ENCODE measurements at regions not wholly inside any gene's neighbourhood (a gene's known extent, or its start where the extent isn't known, plus 50 kb on each side); places are given as distances from the start of the nearest gene placed in this dataset.
"Not testable (repeated sequence)": the region's sequence is repeated elsewhere in the genome, so short reads cannot be mapped to it uniquely, and the experiment has no call there.

GRCh38 chr6:121549736-121550135, 114.3 kb downstream of the GJA1 start:
- DNase-seq = no peak

GRCh38 chr6:121550491-121551010, 115.1 kb downstream of the GJA1 start:
- no peak for DNase-seq

- DNase-seq = no peak
Observed at GRCh38 chr6:121555201-121555600, 119.8 kb downstream of the GJA1 start.

GRCh38 chr6:121556149-121556548, 120.7 kb downstream of the GJA1 start:
- DNase-seq = not testable (repeated sequence)

GRCh38 chr6:121557146-121557940, 121.9 kb downstream of the GJA1 start:
- DNase-seq = no peak

GRCh38 chr6:121559611-121560269, 124.3 kb downstream of the GJA1 start:
- DNase-seq = no peak

- DNase-seq = no peak
Observed at GRCh38 chr6:121560476-121560875, 125.0 kb downstream of the GJA1 start.

GRCh38 chr6:121563286-121563685, 127.8 kb downstream of the GJA1 start:
- DNase-seq = no peak

GRCh38 chr6:121564529-121564928, 129.1 kb downstream of the GJA1 start:
- not testable (repeated sequence) for DNase-seq

GRCh38 chr6:121571455-121571854, 136.0 kb downstream of the GJA1 start:
- DNase-seq = no peak

GRCh38 chr6:121573481-121573880, 138.0 kb downstream of the GJA1 start:
- DNase-seq = no peak

GRCh38 chr6:121578216-121578615, 142.8 kb downstream of the GJA1 start:
- DNase-seq = no peak

- DNase-seq = no peak
Observed at GRCh38 chr6:121579478-121579877, 144.0 kb downstream of the GJA1 start.

GRCh38 chr6:121581327-121581726, 145.9 kb downstream of the GJA1 start:
- DNase-seq = no peak

- no peak for DNase-seq
Observed at GRCh38 chr6:121582262-121582661, 146.8 kb downstream of the GJA1 start.

- DNase-seq = peak; percentile 5
Observed at GRCh38 chr6:121584586-121585369, 149.3 kb downstream of the GJA1 start.

- no peak for DNase-seq
Observed at GRCh38 chr6:121590438-121590837, 155.0 kb downstream of the GJA1 start.

- no peak for DNase-seq
Observed at GRCh38 chr6:121590916-121591315, 155.5 kb downstream of the GJA1 start.

GRCh38 chr6:121592261-121592935, 157.0 kb downstream of the GJA1 start:
- DNase-seq = no peak

GRCh38 chr6:121593011-121593641, 157.7 kb downstream of the GJA1 start:
- peak; percentile 31 for DNase-seq

GRCh38 chr6:121594053-121594452, 158.6 kb downstream of the GJA1 start:
- no peak for DNase-seq

GRCh38 chr6:121595646-121596045, 160.2 kb downstream of the GJA1 start:
- no peak for DNase-seq

All from tongue (tissue), 1 donor.